ENCODE measurements at regions not wholly inside any gene's neighbourhood (a gene's known extent, or its start where the extent isn't known, plus 50 kb on each side); places are given as distances from the start of the nearest gene placed in this dataset.

DNA sequence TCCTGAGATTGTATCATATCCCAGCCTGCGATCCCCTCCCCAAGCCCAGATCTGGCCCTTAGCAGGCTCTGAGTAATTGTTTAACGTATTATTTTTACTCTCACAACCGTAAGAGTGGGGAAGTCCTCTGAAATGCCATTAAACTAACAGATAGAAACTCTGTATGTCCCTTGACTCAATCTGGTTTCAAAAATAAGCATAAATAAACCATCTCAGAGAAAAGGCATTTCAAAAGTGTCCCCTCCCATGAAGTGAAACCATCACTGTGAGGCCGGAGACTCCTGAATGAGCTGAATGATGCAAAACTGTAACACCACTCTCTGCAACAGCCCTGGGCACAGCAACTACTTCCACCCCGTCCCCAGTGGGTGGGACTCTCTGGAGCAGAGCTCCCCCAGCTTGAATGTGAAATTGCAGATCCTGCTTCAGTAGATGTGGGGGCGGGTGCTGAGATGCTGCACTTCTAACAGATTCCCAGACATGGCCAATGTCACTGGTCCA lies 104.1 kb downstream of the SYF2 start:
- no peak for ATAC-seq
- no peak for DNase-seq (ENCODE audit: low read depth, low spot score)
- Histone ChIP-seq H3K27me3 (ENCODE audit: control insufficient read depth, insufficient read depth, low read length) (peaks cover 5% of the 10 kb centered on the region), H3K36me3 (ENCODE audit: control insufficient read depth, insufficient read depth, low read length) (no peaks in the 10 kb centered on the region), H3K4me3 (ENCODE audit: low read depth in 2 of 2, low read length in 2 of 2) (no peak overlapping the region), H3K4me1 (ENCODE audit: control insufficient read depth, insufficient read depth, low read length) (no peaks in the 10 kb centered on the region), H3K9me3 (ENCODE audit: control insufficient read depth, insufficient read depth, low read depth, low read length) (no peaks in the 10 kb centered on the region), H3K27ac (ENCODE audit: low read length) (no peak overlapping the region)
- ChIA-PET POLR2A (no interaction called here), CTCF (no interaction called here)
- TF ChIP-seq, protein P1, sequence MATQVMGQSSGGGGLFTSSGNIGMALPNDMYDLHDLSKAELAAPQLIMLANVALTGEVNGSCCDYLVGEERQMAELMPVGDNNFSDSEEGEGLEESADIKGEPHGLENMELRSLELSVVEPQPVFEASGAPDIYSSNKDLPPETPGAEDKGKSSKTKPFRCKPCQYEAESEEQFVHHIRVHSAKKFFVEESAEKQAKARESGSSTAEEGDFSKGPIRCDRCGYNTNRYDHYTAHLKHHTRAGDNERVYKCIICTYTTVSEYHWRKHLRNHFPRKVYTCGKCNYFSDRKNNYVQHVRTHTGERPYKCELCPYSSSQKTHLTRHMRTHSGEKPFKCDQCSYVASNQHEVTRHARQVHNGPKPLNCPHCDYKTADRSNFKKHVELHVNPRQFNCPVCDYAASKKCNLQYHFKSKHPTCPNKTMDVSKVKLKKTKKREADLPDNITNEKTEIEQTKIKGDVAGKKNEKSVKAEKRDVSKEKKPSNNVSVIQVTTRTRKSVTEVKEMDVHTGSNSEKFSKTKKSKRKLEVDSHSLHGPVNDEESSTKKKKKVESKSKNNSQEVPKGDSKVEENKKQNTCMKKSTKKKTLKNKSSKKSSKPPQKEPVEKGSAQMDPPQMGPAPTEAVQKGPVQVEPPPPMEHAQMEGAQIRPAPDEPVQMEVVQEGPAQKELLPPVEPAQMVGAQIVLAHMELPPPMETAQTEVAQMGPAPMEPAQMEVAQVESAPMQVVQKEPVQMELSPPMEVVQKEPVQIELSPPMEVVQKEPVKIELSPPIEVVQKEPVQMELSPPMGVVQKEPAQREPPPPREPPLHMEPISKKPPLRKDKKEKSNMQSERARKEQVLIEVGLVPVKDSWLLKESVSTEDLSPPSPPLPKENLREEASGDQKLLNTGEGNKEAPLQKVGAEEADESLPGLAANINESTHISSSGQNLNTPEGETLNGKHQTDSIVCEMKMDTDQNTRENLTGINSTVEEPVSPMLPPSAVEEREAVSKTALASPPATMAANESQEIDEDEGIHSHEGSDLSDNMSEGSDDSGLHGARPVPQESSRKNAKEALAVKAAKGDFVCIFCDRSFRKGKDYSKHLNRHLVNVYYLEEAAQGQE (IDR thresholded peaks at IDR 0.05; ENCODE audit: insufficient read depth in 1 of 2, low read depth in 2 of 2, low read length in 1 of 2): no peak
- TF ChIP-seq TCF7L2 (IDR thresholded peaks at IDR 0.05; ENCODE audit: low read depth, low read length) (no peak), SIN3A (IDR thresholded peaks at IDR 0.05; ENCODE audit: borderline replicate concordance, insufficient read depth, low read depth, low read length) (no peak)
- BruUV-seq (replicated peaks): no TSS peak
- in situ Hi-C loops (cut with HindIII; ENCODE audit: low pct_unique_long_range_greater_than_20kb, low sequenced_read_pairs): no loop called here
- intact Hi-C loops (cut with micrococcal nuclease; ENCODE audit: unreplicated experiment): no loop called here

DNA sequence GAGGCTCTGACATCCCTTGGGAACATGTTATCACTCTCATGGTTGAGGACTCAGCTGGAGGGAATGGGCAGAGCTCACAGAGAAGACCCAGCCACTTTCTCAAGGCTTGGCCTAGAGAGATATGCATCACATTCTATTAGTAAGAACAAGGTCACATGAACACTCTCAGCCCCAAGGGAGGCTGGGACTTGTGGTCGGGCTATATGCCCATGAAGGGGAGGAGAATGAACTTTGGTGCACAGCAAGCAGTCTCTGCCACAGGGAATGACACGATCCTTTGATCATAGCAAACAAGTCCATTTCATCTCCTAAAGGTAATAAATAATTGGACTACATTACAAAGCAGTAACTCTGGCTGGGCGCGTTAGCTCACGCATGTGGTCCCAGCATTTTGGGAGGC lies 105.7 kb downstream of the SYF2 start:
- no peak for TF ChIP-seq POLR2AphosphoS5 (IDR thresholded peaks at IDR 0.05; ENCODE audit: low read depth, low read length)
- no peaks in the 10 kb centered on the region for H3K4me1 ChIP-seq (ENCODE audit: control insufficient read depth, insufficient read depth, low read length)
- no peaks in the 10 kb centered on the region for H3K36me3 ChIP-seq (ENCODE audit: control insufficient read depth, insufficient read depth, low read length)
- H3K9me3 ChIP-seq (ENCODE audit: control insufficient read depth, insufficient read depth, low read depth, low read length): no peaks in the 10 kb centered on the region
- ATAC-seq (no peak), DNase-seq (ENCODE audit: low read depth, low spot score) (no peak)
- no peak overlapping the region for H3K4me3 ChIP-seq (ENCODE audit: low read depth in 2 of 2, low read length in 2 of 2)
- intact Hi-C loops (cut with micrococcal nuclease; ENCODE audit: unreplicated experiment): no loop called here
- no peak overlapping the region for H3K27ac ChIP-seq (ENCODE audit: low read length)
- in situ Hi-C loops (cut with HindIII; ENCODE audit: low pct_unique_long_range_greater_than_20kb, low sequenced_read_pairs): no loop called here
- BruUV-seq (replicated peaks): no TSS peak
- ChIA-PET POLR2A (no interaction called here), CTCF (no interaction called here)
- peaks cover 4% of the 10 kb centered on the region for H3K27me3 ChIP-seq (ENCODE audit: control insufficient read depth, insufficient read depth, low read length)

DNA sequence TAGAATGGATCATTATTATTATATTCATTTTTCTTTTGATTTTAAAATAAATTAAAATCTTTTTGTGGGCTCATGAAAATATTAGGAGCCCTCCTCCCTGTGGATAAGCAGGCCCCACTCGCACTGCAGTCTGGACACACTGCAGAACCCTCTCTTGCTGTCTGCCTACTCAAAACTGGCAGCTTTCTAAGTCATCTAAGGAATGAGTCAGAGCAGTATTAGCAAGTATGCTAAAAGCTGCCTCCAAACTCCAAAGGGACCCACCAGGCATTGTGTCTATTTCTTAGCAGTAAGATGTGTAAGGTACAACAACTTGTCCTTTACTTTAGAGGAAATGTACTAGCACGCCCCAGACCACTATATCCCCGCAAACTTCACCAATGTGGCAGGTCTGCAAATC lies 108.8 kb downstream of the SYF2 start:
- no peaks in the 10 kb centered on the region for H3K4me1 ChIP-seq (ENCODE audit: control insufficient read depth, insufficient read depth, low read length)
- ATAC-seq (no peak), DNase-seq (ENCODE audit: low read depth, low spot score) (no peak)
- TF ChIP-seq POLR2AphosphoS5 (IDR thresholded peaks at IDR 0.05; ENCODE audit: low read depth, low read length): no peak
- no peak for TF ChIP-seq TCF7L2 (IDR thresholded peaks at IDR 0.05; ENCODE audit: low read depth, low read length)
- TF ChIP-seq, protein P1 (IDR thresholded peaks at IDR 0.05; ENCODE audit: insufficient read depth in 1 of 2, low read depth in 2 of 2, low read length in 1 of 2): no peak
- TF ChIP-seq, protein P2, sequence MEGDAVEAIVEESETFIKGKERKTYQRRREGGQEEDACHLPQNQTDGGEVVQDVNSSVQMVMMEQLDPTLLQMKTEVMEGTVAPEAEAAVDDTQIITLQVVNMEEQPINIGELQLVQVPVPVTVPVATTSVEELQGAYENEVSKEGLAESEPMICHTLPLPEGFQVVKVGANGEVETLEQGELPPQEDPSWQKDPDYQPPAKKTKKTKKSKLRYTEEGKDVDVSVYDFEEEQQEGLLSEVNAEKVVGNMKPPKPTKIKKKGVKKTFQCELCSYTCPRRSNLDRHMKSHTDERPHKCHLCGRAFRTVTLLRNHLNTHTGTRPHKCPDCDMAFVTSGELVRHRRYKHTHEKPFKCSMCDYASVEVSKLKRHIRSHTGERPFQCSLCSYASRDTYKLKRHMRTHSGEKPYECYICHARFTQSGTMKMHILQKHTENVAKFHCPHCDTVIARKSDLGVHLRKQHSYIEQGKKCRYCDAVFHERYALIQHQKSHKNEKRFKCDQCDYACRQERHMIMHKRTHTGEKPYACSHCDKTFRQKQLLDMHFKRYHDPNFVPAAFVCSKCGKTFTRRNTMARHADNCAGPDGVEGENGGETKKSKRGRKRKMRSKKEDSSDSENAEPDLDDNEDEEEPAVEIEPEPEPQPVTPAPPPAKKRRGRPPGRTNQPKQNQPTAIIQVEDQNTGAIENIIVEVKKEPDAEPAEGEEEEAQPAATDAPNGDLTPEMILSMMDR (IDR thresholded peaks at IDR 0.05): no peak
- TF ChIP-seq SIN3A (IDR thresholded peaks at IDR 0.05; ENCODE audit: borderline replicate concordance, insufficient read depth, low read depth, low read length): no peak
- no peak overlapping the region for H3K4me3 ChIP-seq (ENCODE audit: low read depth in 2 of 2, low read length in 2 of 2)
- H3K27me3 ChIP-seq (ENCODE audit: control insufficient read depth, insufficient read depth, low read length): peaks cover 2% of the 10 kb centered on the region; the same call in 1 of the 2 replicates
- ChIA-PET POLR2A (no interaction called here), CTCF (no interaction called here)
- no peaks in the 10 kb centered on the region for H3K36me3 ChIP-seq (ENCODE audit: control insufficient read depth, insufficient read depth, low read length)
- no TSS peak for BruUV-seq (replicated peaks)
- no peaks in the 10 kb centered on the region for H3K9me3 ChIP-seq (ENCODE audit: control insufficient read depth, insufficient read depth, low read depth, low read length)
- no peak overlapping the region for H3K27ac ChIP-seq (ENCODE audit: low read length)
- in situ Hi-C loops (cut with HindIII; ENCODE audit: low pct_unique_long_range_greater_than_20kb, low sequenced_read_pairs) (no loop called here), intact Hi-C loops (cut with micrococcal nuclease; ENCODE audit: unreplicated experiment) (no loop called here)
